ENCODE measurements at regions not wholly inside any gene's neighbourhood (a gene's known extent, or its start where the extent isn't known, plus 50 kb on each side); places are given as distances from the start of the nearest gene placed in this dataset.

DNA sequence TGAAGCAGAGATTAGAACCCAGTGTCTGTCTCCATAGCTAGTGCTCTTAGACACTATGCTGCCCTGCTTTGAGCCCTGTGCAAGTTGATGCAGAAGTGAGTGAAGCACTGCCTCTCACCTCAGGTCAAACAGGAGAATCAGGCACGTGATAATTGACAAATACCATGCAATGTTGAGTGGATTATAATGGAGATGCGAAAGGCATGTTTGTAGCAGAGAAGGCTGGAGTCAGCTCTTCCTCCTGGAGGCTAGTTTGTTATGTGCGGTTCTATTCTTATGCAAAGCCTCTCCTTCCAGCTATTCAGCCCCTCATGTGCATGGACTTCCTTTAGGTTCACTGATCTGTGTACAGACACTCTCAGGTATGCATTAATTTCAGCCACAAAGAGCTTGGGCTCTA is 108.5 kb downstream of the MANEA start:
- H3K4me3 ChIP-seq (ENCODE audit: low read depth, low read length): no peak overlapping the region
- TF ChIP-seq, protein P1, sequence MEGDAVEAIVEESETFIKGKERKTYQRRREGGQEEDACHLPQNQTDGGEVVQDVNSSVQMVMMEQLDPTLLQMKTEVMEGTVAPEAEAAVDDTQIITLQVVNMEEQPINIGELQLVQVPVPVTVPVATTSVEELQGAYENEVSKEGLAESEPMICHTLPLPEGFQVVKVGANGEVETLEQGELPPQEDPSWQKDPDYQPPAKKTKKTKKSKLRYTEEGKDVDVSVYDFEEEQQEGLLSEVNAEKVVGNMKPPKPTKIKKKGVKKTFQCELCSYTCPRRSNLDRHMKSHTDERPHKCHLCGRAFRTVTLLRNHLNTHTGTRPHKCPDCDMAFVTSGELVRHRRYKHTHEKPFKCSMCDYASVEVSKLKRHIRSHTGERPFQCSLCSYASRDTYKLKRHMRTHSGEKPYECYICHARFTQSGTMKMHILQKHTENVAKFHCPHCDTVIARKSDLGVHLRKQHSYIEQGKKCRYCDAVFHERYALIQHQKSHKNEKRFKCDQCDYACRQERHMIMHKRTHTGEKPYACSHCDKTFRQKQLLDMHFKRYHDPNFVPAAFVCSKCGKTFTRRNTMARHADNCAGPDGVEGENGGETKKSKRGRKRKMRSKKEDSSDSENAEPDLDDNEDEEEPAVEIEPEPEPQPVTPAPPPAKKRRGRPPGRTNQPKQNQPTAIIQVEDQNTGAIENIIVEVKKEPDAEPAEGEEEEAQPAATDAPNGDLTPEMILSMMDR (IDR thresholded peaks at IDR 0.05; ENCODE audit: low read depth, low read length, missing control alignments): no peak
- no peak for DNase-seq (ENCODE audit: low read depth)

DNA sequence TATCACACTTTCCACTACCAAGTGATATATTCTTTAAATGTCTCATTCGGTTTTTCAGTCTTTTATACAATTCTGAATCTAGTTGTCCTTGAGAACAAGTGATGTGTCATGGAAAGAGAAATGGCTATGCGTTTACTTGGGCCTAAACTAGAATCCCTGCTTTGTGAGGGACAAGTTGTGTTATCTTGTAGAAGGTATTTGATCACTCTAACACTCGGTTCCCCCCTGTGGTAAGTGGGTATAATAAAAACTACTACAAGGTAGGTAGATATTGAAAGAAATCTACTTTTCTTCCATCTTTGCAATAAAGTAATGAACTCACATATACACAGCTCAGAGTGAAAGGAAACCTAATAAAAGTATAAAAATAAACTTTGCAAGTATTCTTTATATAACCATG is 108.9 kb downstream of the MANEA start:
- no peak for DNase-seq (ENCODE audit: low read depth)
- no peak overlapping the region for H3K4me3 ChIP-seq (ENCODE audit: low read depth, low read length)
- TF ChIP-seq, protein P1 (IDR thresholded peaks at IDR 0.05; ENCODE audit: low read depth, low read length, missing control alignments): no peak

DNA sequence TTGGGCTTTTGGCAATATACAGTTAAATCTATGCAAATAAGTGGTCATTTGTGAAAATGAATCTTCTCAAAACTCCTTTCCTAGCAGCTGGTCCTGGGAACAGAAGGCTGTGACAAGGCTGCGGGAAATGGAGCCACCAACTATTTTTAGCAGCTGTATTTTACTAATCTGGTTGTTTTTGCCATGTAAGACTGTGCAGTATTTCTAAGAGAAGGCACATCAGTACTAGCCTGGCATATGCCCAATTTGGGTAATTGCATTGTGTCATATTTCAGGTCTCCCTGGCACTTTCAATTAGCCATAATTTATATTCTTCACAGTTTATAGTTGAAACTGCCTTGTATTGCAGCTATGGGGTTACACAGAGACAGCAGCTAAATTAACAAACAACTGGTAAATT is 109.6 kb downstream of the MANEA start:
- TF ChIP-seq, protein P1 (IDR thresholded peaks at IDR 0.05; ENCODE audit: low read depth, low read length, missing control alignments): no peak
- DNase-seq (ENCODE audit: low read depth): no peak
- H3K4me3 ChIP-seq (ENCODE audit: low read depth, low read length): no peak overlapping the region

DNA sequence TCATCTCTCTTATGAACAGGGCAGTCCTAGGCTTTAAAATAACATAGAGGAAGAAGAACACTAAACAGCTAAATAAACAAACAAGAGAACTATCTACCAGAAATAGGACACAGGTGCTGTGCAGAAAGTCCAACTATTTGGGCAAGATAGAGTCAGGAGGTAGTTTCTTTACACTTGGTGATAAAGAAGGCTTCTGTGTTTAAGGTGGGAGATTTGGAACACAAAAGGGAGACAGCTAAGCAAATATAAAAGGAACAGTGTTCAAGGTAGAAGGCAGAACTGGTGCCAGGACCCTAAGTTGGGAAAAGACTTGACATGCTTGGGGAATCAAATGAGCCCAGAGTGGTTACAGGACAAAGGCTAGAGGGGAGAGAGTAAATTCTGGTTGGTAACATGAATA is 110.5 kb downstream of the MANEA start:
- TF ChIP-seq, protein P1 (IDR thresholded peaks at IDR 0.05; ENCODE audit: low read depth, low read length, missing control alignments): no peak
- no peak overlapping the region for H3K4me3 ChIP-seq (ENCODE audit: low read depth, low read length)
- no peak for DNase-seq (ENCODE audit: low read depth)

DNA sequence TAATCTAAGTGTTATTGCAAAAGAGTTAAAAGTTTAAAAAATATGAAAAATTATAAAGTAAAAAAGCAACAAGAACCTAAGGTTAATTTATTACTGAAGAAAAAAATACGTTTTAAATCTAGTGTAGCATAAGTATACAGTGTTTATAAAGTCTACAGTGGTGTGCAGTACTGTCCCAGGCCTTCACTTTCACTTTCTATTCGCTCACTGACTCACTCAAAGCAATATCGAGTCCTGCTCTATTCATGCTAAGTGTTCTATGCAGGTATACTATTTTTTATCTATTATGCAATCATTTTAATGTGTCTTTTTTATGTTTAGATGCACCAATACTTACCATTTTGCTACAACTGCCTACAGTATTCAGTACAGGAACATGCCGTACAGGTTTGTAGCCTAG is 113.0 kb downstream of the MANEA start:
- TF ChIP-seq, protein P1 (IDR thresholded peaks at IDR 0.05; ENCODE audit: low read depth, low read length, missing control alignments): no peak
- H3K4me3 ChIP-seq (ENCODE audit: low read depth, low read length): no peak overlapping the region
- no peak for DNase-seq (ENCODE audit: low read depth)

DNA sequence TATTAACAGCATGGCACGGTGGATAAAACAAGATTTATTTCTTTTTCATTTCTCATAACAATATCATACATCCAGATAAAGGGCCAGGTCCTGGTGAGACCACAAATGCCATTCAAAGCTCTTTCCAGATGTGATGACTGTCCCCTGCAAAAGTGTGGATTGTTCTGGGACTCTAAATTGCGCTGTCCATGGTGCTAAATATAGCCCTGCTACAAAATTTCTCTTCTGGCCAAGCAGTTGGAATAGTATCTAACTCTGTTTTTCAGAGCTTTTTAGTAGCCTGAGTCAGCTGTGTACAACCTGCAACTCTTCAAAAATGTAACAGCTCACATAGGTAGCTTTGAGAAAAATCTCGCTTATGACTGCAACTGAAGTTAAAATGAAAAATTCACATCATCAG is 115.8 kb downstream of the MANEA start:
- TF ChIP-seq, protein P1 (IDR thresholded peaks at IDR 0.05; ENCODE audit: low read depth, low read length, missing control alignments): no peak
- DNase-seq (ENCODE audit: low read depth): no peak
- H3K4me3 ChIP-seq (ENCODE audit: low read depth, low read length): no peak overlapping the region

DNA sequence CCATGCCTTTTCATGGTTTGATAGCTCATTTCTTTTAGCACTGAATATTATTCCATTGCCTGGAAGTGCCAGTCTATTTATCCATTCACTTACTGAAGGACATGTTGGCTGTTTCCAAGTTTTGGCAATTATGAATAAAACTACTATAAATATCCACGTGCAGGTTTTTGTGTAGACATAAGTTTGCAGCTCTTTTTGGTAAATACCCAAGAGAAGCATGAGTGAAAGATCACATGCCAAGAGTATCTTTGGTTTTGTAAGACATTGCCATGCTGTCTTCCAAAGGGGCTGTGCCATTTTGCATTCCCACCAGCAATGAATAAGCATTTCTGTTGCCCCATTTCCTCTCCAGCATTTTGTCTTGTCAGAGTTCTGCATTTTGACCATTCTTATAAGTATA is 120.9 kb downstream of the MANEA start:
- TF ChIP-seq, protein P1 (IDR thresholded peaks at IDR 0.05; ENCODE audit: low read depth, low read length, missing control alignments): no peak
- DNase-seq (ENCODE audit: low read depth): no peak
- H3K4me3 ChIP-seq (ENCODE audit: low read depth, low read length): no peak overlapping the region

Data from GM12864 (cell line).